ENCODE measurements at regions not wholly inside any gene's neighbourhood (a gene's known extent, or its start where the extent isn't known, plus 50 kb on each side); places are given as distances from the start of the nearest gene placed in this dataset.

- no peak for TF ChIP-seq CTCF (IDR thresholded peaks at IDR 0.05)
- no peak for TF ChIP-seq POLR2A (IDR thresholded peaks at IDR 0.05)
Observed at GRCh38 chr10:113329121-113329596, 223.7 kb upstream of the HABP2 start.
